NOMO-1 treated with DMSO at 0.1 percent for 48 hours (cell line): ENCODE measurements at regions not wholly inside any gene's neighbourhood (a gene's known extent, or its start where the extent isn't known, plus 50 kb on each side); places are given as distances from the start of the nearest gene placed in this dataset.

Source experiments
- DNase-seq: peaks from one replicate; lab custom pipeline; 2025; ENCODE audit not compliant: unreplicated experiment; lab: John Stamatoyannopoulos, UW

GRCh38 chr21:25054689-25055088 is 552.6 kb downstream of the MRPL39 start:
- DNase-seq: peak; percentile 81

GRCh38 chr21:25039461-25040380 is 567.6 kb downstream of the MRPL39 start:
- DNase-seq: peak; percentile 81

DNA sequence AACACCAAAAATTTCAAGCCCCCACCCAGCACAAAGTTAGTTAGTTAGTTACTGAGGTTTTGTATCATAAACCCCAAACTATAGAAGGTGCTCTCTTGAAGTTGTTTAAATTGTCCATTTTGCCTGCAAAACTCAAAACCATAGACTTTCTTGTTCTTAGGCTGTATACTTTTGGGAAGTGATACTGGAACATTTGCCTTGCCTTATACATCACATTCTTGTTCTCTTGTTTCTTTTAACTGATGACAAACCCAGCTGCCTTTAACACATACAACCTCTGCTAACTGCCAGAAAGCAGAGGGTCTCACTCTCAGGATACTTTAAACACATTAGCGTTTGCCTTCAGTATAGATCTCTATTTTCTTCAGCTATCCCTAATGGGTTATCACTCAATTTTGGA is 570.5 kb downstream of the MRPL39 start:
- peak; percentile 2 for DNase-seq

DNA sequence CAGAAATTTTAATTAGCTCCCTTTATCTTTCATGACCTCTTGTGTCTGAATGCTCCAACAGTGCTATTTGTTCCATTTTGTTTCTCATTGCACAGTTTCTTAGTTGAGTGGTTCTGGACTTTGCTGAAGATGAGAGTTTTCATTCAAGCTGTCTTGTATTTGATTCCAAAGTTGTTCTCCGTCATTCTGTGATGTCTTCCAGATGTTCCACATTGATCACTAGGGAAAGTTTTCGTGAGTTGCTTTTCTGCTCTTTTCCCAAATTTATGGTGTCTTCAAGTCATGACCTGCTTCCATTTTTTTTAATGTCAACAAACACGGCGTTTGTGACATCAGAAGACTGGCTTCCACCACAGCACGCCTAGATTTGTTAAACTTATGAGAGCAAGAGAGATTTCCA is 575.5 kb downstream of the MRPL39 start:
- no peak for DNase-seq

- no peak for DNase-seq
These were observed 577.7 kb downstream of the MRPL39 start for GRCh38 chr21:25029580-25029979.

GRCh38 chr21:25025596-25025995 is 581.7 kb downstream of the MRPL39 start:
- peak; percentile 3 for DNase-seq

DNA sequence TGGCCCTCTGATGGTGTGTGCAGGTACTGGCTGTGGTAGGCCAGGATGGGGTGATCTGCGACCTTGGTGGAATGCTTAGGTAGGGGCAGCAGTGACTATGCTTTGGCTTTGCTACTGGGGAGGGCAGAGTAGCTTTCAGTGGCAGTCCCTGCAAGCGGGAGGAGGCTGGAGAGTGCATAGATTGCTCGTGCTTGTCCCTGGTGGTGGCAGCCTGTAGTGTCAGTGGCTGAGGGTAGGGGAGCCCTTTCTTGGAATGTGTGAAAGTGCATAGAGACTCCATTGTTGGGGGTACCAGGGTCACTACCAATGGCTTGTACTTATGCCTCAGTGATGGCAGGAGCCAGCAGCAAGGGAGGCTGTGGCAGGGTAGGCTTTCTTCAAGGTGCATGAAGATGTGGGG is 582.6 kb downstream of the MRPL39 start:
- DNase-seq: no peak

GRCh38 chr21:25005388-25005787 is 601.9 kb downstream of the MRPL39 start:
- DNase-seq: peak; percentile 92

DNA sequence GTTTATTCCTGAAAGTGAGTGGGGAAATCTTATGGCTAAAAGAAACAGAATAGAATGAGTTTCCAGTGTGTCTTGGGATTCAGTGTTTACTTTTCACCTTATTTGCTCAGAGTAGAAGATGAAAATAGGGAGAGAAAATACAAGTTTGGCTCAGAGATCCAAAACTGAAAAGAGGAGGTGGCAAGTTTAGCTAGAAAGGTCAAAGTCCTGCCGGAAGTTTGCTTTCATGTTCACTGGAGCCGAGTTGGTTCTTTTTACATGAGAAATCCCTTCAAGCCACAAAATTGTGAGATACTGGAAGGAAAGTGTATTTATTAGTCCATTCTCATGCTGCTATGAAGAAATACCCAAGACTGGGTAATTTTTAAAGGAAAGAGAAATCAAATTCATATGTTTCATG is 604.6 kb downstream of the MRPL39 start:
- no peak for DNase-seq

DNA sequence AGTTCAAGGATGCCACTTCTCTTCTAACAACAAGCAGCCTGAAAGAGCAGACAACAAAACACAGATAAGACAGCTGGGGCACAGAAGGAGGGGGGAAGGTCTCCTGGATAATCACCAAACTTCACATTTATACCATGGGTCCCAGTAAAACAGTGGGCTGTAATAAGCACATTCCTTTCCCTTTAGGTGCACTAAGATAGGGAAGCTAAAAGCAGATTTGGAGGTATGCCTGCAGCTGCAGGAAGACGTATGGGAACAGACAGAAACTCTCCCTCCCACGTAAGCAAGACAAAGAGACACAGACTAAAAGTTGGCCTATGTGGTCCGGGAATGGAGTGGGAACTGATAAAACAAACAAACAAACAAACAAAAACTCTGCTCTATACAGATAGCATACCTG is 612.1 kb downstream of the MRPL39 start:
- DNase-seq: no peak

GRCh38 chr21:24994717-24995116 is 612.6 kb downstream of the MRPL39 start:
- DNase-seq: no peak

GRCh38 chr21:24989516-24989915 is 617.8 kb downstream of the MRPL39 start:
- DNase-seq: no peak

DNA sequence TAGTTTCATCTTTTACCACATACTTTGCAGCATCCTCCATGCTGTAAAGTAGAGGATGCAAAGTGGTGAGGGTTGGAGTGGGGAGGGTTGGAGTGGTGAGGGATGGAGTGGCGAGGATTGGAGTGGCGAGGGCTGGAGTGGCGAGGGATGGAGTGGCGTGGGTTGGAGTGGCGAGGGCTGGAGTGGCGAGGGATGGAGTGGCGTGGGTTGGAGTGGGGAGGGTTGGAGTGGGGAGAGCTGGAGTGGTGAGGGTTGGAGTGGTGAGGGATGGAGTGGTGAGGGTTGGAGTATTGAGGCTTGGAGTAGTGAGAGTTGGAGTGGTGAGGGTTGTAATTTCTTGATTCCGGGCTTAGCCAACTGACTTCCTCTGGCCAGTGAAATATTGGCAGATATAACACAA is 618.3 kb downstream of the MRPL39 start:
- no peak for DNase-seq

GRCh38 chr21:24976238-24976637 is 631.0 kb downstream of the MRPL39 start:
- DNase-seq: no peak

DNA sequence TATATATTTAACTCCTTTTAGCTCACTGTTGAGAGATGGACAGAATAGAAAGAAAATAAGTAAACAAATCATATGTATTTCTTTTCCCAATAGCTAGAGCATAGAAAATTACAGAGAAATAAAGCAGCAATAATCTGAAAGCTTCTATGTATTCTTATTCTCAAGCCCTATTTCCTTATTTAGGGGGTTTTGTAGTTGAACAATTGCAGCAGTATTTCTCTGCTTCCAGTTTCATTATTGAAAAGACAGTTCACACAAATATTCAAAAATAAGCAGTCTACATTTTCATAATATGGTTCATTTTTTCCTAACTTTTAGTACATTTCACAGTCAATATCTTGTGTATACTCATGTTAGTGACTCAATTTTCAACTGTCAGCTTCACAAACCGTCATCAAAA is 638.2 kb downstream of the MRPL39 start:
- DNase-seq: no peak

DNA sequence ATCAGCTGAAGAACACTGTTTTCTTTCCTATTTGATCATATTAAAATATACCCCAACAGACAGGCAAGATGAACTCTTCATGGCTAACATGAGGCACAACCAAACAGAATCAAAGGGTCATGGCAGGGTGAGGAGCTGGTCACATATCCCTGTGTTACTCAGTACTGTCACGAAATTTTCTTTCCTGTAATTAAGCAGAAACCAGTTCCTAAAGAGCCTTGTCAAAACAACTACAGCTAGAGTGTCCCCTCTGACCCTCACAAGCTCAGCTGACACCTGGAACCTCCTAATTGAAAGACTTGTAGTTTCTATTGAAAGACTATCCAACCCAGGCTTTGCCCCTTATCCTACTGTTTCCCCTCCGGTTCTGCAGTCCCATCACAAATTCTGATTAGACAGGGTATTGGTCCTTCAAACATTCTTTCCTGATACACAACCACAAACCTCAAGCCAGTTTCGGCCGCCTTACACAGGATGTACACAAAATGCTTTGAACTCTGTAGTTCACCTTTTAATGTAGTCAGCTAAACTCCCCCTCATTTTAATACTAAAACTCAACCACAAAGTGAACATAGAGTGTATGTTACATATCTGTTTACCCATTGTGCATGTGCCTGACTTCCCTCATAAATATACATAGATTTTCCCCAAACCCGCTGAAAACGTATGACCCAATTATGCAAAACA is 651.9 kb downstream of the MRPL39 start:
- DNase-seq: no peak

- DNase-seq: no peak
These were observed 659.1 kb downstream of the MRPL39 start for GRCh38 chr21:24948186-24948585.

DNA sequence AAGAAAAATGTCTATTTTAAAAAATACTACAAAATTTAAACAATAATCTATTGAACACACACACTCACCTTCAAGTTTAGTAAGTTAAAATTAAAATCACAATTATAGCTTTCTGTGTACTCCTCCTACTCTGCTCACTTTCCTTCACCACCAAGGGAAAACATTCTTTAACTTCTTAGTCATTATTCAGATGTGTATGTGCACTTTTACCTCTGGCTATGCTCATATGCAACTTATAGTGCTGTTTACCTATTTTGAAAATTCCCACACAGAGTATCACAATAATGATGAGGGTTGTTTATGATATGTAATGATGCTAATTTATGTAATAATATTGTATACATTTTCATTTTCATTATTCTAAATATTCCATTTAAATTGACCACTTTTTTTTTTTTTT is 661.4 kb downstream of the MRPL39 start:
- no peak for DNase-seq

- no peak for DNase-seq
These were observed 665.7 kb downstream of the MRPL39 start for GRCh38 chr21:24941316-24942185.

DNA sequence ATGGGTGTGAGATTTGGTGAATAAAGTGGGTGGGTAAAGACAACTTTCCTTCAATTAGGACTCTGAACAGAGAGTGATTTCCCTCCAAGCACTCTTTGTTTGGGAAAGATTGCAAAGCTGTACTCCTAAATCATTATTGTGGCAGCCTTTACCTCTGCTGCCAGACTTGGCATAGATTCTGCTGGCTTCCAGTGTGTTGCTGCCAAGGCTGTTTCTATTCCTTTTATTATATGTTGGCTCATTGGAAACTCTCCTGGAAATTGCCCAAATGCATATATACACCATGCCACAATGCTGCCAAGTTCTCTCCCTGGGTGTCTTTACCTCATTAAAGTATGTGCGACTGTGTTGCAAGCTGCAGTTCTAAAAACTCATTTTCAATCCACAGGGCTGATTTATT is 668.0 kb downstream of the MRPL39 start:
- no peak for DNase-seq

DNA sequence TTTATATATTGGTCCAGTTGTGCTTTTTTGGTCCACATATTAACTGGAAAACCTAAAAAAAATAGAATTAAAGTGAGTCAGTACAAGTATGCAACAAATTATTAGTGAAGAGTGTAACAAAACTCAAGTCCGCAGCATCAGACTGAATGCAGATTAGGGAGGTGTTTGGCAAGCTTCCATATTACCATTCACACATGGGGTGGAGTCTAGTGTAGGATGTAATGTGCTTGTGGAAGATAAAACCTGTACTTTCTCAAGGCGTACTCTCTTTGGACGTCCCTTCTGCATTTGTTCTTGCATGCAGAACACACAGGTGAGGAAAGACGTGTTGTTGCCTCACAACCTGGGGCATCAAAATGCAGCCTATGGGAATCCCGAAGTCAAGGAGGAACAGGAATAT is 668.7 kb downstream of the MRPL39 start:
- DNase-seq: no peak
